Ishikawa (cell line): ENCODE measurements at regions not wholly inside any gene's neighbourhood (a gene's known extent, or its start where the extent isn't known, plus 50 kb on each side); places are given as distances from the start of the nearest gene placed in this dataset.

Experiments used
- CEBPB ChIP-seq: IDR thresholded peaks from 2 replicates; pipeline ENCODE4 v1.6.1; 2012
- EGR1 ChIP-seq: IDR thresholded peaks from 2 replicates; pipeline ENCODE4 v1.6.1; 2012
- EP300 ChIP-seq: IDR thresholded peaks from 2 replicates; pipeline ENCODE4 v1.6.1; 2012; ENCODE audit warnings: borderline replicate concordance
- FOXM1 ChIP-seq: IDR thresholded peaks from 2 replicates; pipeline ENCODE4 v1.6.1; 2012; ENCODE audit warnings: low read depth, borderline replicate concordance
- NFIC ChIP-seq: IDR thresholded peaks from 2 replicates; pipeline ENCODE4 v1.6.1; 2012
- RAD21 ChIP-seq: IDR thresholded peaks from 2 replicates; pipeline ENCODE4 v1.6.1; 2012; ENCODE audit warnings: low read depth
- REST ChIP-seq: IDR thresholded peaks from 2 replicates; pipeline ENCODE4 v1.6.1; 2012; ENCODE audit warnings: low read depth, mild to moderate bottlenecking
- TAF1 ChIP-seq: IDR thresholded peaks from 2 replicates; pipeline ENCODE4 v1.6.1; 2012; ENCODE audit warnings: low read depth, mild to moderate bottlenecking
- TCF12 ChIP-seq: IDR thresholded peaks from 2 replicates; pipeline ENCODE4 v1.6.1; 2012; ENCODE audit warnings: low read depth
- TEAD4 ChIP-seq: IDR thresholded peaks from 2 replicates; pipeline ENCODE4 v1.6.1; 2012
- USF1 ChIP-seq: IDR thresholded peaks from 2 replicates; pipeline ENCODE4 v1.6.1; 2012
- YY1 ChIP-seq: IDR thresholded peaks from 2 replicates; pipeline ENCODE4 v1.6.1; 2012; ENCODE audit warnings: low read depth
- ZBTB7A ChIP-seq: IDR thresholded peaks from 2 replicates; pipeline ENCODE4 v1.6.1; 2012; ENCODE audit warnings: low read depth
- TF ChIP-seq, protein P1 (sequence below): IDR thresholded peaks from 2 replicates; pipeline ENCODE4 v1.6.1; 2012

DNA sequence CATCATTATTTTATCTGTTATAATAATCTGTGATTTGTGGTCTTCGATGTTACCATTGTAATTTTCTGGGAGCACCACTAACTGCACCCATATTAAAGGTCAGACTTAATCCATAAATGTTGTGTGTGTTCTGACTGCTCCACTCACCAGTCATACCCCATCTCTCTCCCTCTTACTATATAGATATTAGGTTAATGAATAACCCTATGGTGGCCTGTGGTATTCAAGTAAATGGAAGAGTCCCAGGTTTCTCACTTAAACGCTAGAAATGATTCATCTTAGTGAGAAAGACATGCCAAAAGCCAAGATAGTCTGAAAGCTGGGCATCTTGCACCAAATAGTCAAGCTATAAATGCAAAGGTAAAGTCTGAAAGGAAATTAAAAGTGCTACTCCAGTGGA is 1358.5 kb downstream of the ROBO2 start:
- TF ChIP-seq REST: no peak
- no peak for TF ChIP-seq ZBTB7A
- no peak for TF ChIP-seq RAD21
- no peak for TF ChIP-seq FOXM1
- no peak for TF ChIP-seq CEBPB
- TF ChIP-seq NFIC: no peak
- no peak for TF ChIP-seq YY1
- TF ChIP-seq USF1: no peak
- TF ChIP-seq TCF12: no peak
- TF ChIP-seq TEAD4: no peak
- TF ChIP-seq, protein P1, sequence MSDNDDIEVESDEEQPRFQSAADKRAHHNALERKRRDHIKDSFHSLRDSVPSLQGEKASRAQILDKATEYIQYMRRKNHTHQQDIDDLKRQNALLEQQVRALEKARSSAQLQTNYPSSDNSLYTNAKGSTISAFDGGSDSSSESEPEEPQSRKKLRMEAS: no peak
- TF ChIP-seq EP300: no peak
- TF ChIP-seq TAF1: no peak
- no peak for TF ChIP-seq EGR1
